Esophagus muscularis mucosa (tissue), 3 donors: ENCODE measurements at regions not wholly inside any gene's neighbourhood (a gene's known extent, or its start where the extent isn't known, plus 50 kb on each side); places are given as distances from the start of the nearest gene placed in this dataset.

ENCODE experiments used
- CTCF ChIP-seq, 3 experiments: fragments of 200-600 bp in 2 of 3; fragments of 450-650 bp in 1 of 3; sonication (generic) in 2 of 3; IDR thresholded peaks; one replicate each; pipeline ENCODE4 v1.5.1; 2017 to 2019; ENCODE audit warnings: antibody characterized with exemption in 3 of 3, mild to moderate bottlenecking in 2 of 3, moderate library complexity in 1 of 3
- POLR2A ChIP-seq: fragments of 450-650 bp; IDR thresholded peaks from one replicate; pipeline ENCODE4 v1.6.1; 2017; ENCODE audit warnings: antibody characterized with exemption, moderate library complexity, mild to moderate bottlenecking, low read depth

GRCh38 chr15:62545467-62546227, 380.6 kb upstream of the C2CD4B start:
- TF ChIP-seq CTCF (IDR thresholded peaks at IDR 0.05), result no peak
- no peak for TF ChIP-seq POLR2A
